ENCODE measurements at regions not wholly inside any gene's neighbourhood (a gene's known extent, or its start where the extent isn't known, plus 50 kb on each side); places are given as distances from the start of the nearest gene placed in this dataset.

DNA sequence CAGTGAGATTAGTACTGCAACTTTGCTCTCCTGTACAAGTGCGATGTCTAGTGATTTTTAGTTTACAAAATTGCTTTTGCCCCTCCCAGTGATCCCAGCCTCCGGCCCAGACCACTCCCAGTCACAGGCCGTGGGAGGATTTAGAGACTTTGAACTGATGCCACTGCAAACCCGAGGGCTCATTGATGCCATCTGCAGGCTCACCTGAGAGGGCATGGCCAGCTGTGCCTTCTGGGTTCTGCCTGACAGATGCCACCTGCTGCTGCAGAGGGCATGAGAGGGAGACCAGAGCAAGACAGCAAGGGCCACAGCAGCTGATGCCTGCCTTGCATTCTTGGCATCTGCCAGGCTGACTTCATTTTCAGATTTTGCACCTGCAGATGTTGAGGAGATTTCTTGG is 593.8 kb downstream of the CDK5RAP2 start:
- no peak for DNase-seq (ENCODE audit: low spot score in 2 of 2)
- intact Hi-C loops (cut with DNase I; ENCODE audit: low total_unique reads), result no loop called here
- H3K4me3 ChIP-seq (ENCODE audit: low read depth, poor library complexity, severe bottlenecking), result no peak overlapping the region
- TF ChIP-seq, protein P1, sequence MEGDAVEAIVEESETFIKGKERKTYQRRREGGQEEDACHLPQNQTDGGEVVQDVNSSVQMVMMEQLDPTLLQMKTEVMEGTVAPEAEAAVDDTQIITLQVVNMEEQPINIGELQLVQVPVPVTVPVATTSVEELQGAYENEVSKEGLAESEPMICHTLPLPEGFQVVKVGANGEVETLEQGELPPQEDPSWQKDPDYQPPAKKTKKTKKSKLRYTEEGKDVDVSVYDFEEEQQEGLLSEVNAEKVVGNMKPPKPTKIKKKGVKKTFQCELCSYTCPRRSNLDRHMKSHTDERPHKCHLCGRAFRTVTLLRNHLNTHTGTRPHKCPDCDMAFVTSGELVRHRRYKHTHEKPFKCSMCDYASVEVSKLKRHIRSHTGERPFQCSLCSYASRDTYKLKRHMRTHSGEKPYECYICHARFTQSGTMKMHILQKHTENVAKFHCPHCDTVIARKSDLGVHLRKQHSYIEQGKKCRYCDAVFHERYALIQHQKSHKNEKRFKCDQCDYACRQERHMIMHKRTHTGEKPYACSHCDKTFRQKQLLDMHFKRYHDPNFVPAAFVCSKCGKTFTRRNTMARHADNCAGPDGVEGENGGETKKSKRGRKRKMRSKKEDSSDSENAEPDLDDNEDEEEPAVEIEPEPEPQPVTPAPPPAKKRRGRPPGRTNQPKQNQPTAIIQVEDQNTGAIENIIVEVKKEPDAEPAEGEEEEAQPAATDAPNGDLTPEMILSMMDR (IDR thresholded peaks at IDR 0.05), result no peak
- TF ChIP-seq POLR2A (IDR thresholded peaks at IDR 0.05), result no peak
- WGBS, 2 donors, result 40 to 44% methylated on average over 4 of the region's 4 CpGs

DNA sequence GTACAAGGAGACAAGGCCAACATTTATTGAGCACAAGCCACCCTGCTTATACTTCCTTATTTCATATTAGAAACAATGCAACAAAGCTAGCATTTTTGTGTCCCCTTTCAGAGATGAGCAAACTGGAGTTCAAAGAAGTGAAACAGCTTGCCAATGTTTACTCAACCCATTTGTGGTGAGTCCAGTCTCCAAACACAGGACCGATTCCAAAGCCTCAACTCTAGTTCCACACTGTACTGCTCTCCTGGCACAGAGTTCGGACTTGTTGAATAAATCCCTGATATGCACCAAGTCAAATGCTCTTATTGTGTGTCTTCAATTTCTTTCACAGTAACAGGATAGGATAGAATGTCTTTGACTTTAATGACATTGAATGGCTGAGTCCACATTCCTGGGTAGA is 604.8 kb upstream of the BRINP1 start:
- 63 to 75% methylated on average over 2 of the region's 2 CpGs for WGBS, 2 donors
- TF ChIP-seq, protein P1 (IDR thresholded peaks at IDR 0.05), result no peak
- TF ChIP-seq POLR2A (IDR thresholded peaks at IDR 0.05), result no peak
- intact Hi-C loops (cut with DNase I; ENCODE audit: low total_unique reads), result no loop called here
- H3K4me3 ChIP-seq (ENCODE audit: low read depth, poor library complexity, severe bottlenecking), result no peak overlapping the region
- no peak for DNase-seq (ENCODE audit: low spot score in 2 of 2)

DNA sequence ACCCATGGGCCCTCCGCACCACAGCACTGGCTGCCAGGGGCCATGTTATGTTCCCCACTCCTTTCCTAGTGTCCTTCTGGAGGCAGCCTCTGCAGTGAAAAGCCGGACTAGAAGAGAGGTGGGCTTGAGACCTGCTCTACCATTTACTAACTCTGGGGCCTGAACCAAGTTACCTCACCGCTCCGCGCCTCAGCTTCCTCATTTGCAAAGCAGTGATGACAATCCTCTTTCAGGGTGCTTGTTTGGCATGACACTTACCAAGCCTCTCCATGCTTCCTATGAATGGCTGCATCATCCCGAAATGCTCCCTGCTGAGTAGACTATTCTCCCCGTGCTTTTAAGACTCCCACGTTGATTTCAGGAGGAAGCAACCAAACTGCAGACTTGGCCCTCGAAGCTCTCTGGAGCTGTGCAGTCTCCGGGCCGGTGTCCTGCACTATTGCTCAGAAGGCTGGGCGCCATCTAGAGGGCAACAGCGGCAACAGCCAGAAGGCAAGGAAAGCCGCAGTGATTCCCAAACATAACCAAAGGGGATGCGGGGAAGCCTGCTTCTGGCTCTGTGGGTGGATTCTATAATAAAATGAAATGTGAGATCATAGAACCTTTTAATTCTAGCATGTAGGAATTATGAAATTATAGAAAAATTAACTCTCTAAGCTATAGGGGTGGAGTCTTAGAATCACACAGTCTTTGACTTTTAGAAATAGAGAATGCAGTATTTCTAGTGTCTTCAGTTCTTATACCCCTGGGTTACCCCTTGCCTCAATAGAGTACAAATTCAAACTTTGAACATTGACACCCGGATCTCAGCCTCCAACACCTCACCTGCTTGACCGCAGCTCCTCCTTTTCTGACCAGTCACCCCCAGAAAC is 599.8 kb upstream of the BRINP1 start:
- peak; percentile 46 to 89 for DNase-seq (ENCODE audit: low spot score in 2 of 2)
- WGBS, 2 donors, result 32 to 35% methylated on average over 17 of the region's 17 CpGs
- intact Hi-C loops (cut with DNase I; ENCODE audit: low total_unique reads), result no loop called here
- TF ChIP-seq POLR2A (IDR thresholded peaks at IDR 0.05), result no peak
- TF ChIP-seq, protein P1 (IDR thresholded peaks at IDR 0.05), result no peak
- no peak overlapping the region for H3K4me3 ChIP-seq (ENCODE audit: low read depth, poor library complexity, severe bottlenecking)

DNA sequence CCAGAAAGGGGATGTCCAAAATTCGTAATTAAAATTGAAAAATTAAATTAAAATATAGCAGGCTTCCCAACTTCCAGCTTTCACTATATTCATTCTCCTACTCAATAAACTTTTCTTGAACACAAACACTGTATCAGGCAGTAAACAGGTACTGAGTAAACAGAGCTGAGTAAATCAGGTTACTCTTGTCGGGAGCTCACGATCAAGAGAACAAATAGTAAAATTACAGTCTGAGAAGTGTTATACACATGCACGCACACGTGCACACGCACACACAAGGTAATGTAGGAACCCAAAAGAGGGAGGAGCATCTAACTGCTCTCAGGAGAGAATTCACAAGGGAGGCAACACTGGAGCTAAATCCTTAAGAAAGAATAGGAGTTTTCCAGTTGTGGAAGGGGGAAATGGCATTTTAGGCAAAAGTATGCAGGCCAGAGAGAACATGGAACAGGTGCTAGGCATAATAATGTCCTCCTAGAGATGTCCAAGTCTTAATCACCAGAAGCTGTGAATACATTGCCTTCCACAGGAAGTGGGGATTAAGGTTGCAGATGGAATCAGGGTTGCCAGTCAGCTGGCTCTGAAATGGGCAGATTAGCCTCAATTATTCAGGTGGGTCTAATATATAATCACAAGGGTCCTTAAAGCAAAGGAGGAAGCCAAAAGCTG is 598.8 kb upstream of the BRINP1 start:
- no peak for DNase-seq (ENCODE audit: low spot score in 2 of 2)
- no peak overlapping the region for H3K4me3 ChIP-seq (ENCODE audit: low read depth, poor library complexity, severe bottlenecking)
- 84 to 85% methylated on average over 6 of the region's 6 CpGs for WGBS, 2 donors
- TF ChIP-seq, protein P1 (IDR thresholded peaks at IDR 0.05), result no peak
- TF ChIP-seq POLR2A (IDR thresholded peaks at IDR 0.05), result no peak
- intact Hi-C loops (cut with DNase I; ENCODE audit: low total_unique reads), result no loop called here

DNA sequence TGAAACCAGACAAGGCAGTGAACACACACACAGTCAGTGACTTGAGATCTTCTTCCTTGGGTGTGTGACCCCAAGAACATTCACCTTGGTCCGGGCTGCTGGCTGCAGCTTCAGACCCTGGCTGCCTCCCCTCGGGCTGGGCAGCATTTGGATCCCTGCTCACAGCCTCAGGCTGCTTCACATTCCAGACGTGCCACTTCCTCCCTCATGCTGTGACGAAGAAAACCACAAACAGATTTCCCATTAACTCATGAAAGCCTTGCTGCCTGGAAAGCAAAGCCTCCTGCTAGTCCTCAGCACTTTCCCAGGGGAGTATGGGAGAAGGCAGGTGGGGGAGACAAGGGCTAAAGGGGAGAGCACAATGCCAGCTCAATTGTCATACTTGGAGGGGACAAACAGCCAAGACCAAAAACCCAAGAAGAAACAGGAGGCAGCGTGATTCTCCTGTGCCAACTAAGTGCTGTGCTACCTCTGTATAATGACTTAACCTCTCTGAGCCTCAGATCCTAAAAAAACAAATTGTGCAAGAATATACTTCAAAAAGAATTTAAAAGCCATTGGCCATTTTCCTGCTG is 594.6 kb upstream of the BRINP1 start:
- DNase-seq (ENCODE audit: low spot score in 2 of 2), result no peak
- intact Hi-C loops (cut with DNase I; ENCODE audit: low total_unique reads), result no loop called here
- 10% methylated on average over 5 of the region's 5 CpGs for WGBS, 2 donors
- TF ChIP-seq POLR2A (IDR thresholded peaks at IDR 0.05), result no peak
- TF ChIP-seq, protein P1 (IDR thresholded peaks at IDR 0.05), result no peak
- H3K4me3 ChIP-seq (ENCODE audit: low read depth, poor library complexity, severe bottlenecking), result no peak overlapping the region

Data from lower leg skin (tissue), 4 donors.